Vagina (tissue), 2 donors: ENCODE measurements at regions not wholly inside any gene's neighbourhood (a gene's known extent, or its start where the extent isn't known, plus 50 kb on each side); places are given as distances from the start of the nearest gene placed in this dataset.

Experiments used
- POLR2A ChIP-seq, 2 donors: fragments of 450-650 bp; IDR thresholded peaks; one replicate each; pipeline ENCODE4 v1.6.1; 2017; ENCODE audit warnings: antibody characterized with exemption in 2 of 2, mild to moderate bottlenecking in 2 of 2, moderate library complexity in 2 of 2
- TF ChIP-seq, protein P1 (sequence below), 3 experiments: fragments of 450-650 bp in 2 of 3; fragments of 200-600 bp in 1 of 3; sonication (generic) in 1 of 3; IDR thresholded peaks; one replicate each; pipeline ENCODE4 v1.5.1; 2017 to 2019; ENCODE audit warnings: antibody characterized with exemption in 3 of 3, mild to moderate bottlenecking in 2 of 3, moderate library complexity in 2 of 3

DNA sequence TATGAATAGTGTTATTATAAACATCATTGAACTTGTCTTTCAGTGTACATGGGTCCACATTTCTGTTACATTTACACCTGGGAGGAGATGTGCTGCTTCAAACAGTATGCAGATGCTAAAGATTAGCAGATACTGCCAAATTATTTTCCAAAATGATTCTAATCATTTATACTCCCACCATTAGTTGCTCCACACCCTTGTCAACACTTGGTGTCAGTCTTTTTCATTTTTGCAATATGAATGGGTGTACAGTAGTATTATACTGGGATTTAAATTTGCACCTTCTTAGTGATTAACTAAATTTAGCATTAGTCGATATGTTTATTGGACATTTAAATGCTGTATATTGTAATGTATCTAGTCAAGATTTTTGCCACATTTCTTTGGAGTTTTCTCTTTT, 131.6 kb upstream of the GRID2 start:
- TF ChIP-seq, protein P1, sequence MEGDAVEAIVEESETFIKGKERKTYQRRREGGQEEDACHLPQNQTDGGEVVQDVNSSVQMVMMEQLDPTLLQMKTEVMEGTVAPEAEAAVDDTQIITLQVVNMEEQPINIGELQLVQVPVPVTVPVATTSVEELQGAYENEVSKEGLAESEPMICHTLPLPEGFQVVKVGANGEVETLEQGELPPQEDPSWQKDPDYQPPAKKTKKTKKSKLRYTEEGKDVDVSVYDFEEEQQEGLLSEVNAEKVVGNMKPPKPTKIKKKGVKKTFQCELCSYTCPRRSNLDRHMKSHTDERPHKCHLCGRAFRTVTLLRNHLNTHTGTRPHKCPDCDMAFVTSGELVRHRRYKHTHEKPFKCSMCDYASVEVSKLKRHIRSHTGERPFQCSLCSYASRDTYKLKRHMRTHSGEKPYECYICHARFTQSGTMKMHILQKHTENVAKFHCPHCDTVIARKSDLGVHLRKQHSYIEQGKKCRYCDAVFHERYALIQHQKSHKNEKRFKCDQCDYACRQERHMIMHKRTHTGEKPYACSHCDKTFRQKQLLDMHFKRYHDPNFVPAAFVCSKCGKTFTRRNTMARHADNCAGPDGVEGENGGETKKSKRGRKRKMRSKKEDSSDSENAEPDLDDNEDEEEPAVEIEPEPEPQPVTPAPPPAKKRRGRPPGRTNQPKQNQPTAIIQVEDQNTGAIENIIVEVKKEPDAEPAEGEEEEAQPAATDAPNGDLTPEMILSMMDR (IDR thresholded peaks at IDR 0.05), result no peak
- TF ChIP-seq POLR2A (IDR thresholded peaks at IDR 0.05), result no peak
